GM18858 (cell line): ENCODE measurements at regions not wholly inside any gene's neighbourhood (a gene's known extent, or its start where the extent isn't known, plus 50 kb on each side); places are given as distances from the start of the nearest gene placed in this dataset.
"Not testable (repeated sequence)": the region's sequence is repeated elsewhere in the genome, so short reads cannot be mapped to it uniquely, and the experiment has no call there.

Experiments
- ATAC-seq: cut with Tn5 transposase; IDR thresholded peaks from one replicate; pipeline ENCODE4 v1.9.1; 2021; ENCODE audit not compliant: unreplicated experiment

GRCh38 chr2:8329660-8330622, 351.9 kb upstream of the ID2 start:
- no peak for ATAC-seq

- ATAC-seq = no peak
Observed at GRCh38 chr2:8331068-8331467, 350.8 kb upstream of the ID2 start.

- no peak for ATAC-seq
Observed at GRCh38 chr2:8332646-8333045, 349.2 kb upstream of the ID2 start.

- no peak for ATAC-seq
Observed at GRCh38 chr2:8333177-8333831, 348.6 kb upstream of the ID2 start.

- not testable (repeated sequence) for ATAC-seq
Observed at GRCh38 chr2:8333832-8334187, 348.0 kb upstream of the ID2 start.

GRCh38 chr2:8334866-8335325, 347.0 kb upstream of the ID2 start:
- no peak for ATAC-seq

GRCh38 chr2:8335801-8336200, 346.1 kb upstream of the ID2 start:
- ATAC-seq = no peak

GRCh38 chr2:8337321-8337720, 344.5 kb upstream of the ID2 start:
- no peak for ATAC-seq

- no peak for ATAC-seq
Observed at GRCh38 chr2:8342407-8342806, 339.4 kb upstream of the ID2 start.

- no peak for ATAC-seq
Observed at GRCh38 chr2:8343031-8343430, 338.8 kb upstream of the ID2 start.

GRCh38 chr2:8344144-8345097, 337.4 kb upstream of the ID2 start:
- ATAC-seq = no peak

- no peak for ATAC-seq
Observed at GRCh38 chr2:8345200-8345599, 336.7 kb upstream of the ID2 start.

GRCh38 chr2:8346208-8346607, 335.6 kb upstream of the ID2 start:
- ATAC-seq = no peak

GRCh38 chr2:8346706-8347430, 335.0 kb upstream of the ID2 start:
- no peak for ATAC-seq

- ATAC-seq = not testable (repeated sequence)
Observed at GRCh38 chr2:8348911-8349310, 332.9 kb upstream of the ID2 start.

GRCh38 chr2:8352296-8352695, 329.6 kb upstream of the ID2 start:
- ATAC-seq = no peak

GRCh38 chr2:8352989-8353388, 328.9 kb upstream of the ID2 start:
- no peak for ATAC-seq

GRCh38 chr2:8355102-8355859, 326.6 kb upstream of the ID2 start:
- ATAC-seq = no peak

GRCh38 chr2:8357738-8358518, 323.9 kb upstream of the ID2 start:
- ATAC-seq = no peak
